ENCODE measurements at regions not wholly inside any gene's neighbourhood (a gene's known extent, or its start where the extent isn't known, plus 50 kb on each side); places are given as distances from the start of the nearest gene placed in this dataset.

DNA sequence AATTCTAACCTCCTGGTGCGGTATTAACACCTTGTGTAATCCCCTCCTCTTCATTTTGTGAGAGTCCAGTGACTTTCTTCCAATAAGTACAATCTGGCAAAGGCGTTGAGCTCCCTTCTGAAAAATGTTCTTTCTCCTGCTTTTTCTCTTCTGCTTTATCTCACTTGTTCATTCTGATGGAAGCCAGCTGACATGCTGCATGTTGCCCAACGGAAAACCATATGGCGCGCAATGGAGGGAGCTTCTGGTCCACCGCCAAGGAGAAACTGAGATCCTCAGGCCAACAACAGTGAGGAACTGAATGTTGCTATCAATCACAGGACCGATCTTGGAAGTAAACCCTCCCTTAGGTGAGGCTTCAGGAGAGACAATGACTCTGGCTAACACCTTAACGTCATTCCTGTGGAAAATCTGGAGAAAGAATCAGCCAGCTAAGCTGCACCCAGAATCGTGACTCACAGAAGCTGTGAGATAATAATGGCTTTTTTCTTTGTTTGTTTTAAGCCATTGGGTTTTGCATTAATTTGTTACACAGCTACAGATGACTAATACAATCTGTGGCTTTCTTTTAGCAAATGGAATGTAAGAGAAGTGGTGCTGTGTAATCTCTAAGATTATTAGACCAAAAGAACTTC is 1323.9 kb upstream of the DDX18 start:
- TF ChIP-seq, protein P1, sequence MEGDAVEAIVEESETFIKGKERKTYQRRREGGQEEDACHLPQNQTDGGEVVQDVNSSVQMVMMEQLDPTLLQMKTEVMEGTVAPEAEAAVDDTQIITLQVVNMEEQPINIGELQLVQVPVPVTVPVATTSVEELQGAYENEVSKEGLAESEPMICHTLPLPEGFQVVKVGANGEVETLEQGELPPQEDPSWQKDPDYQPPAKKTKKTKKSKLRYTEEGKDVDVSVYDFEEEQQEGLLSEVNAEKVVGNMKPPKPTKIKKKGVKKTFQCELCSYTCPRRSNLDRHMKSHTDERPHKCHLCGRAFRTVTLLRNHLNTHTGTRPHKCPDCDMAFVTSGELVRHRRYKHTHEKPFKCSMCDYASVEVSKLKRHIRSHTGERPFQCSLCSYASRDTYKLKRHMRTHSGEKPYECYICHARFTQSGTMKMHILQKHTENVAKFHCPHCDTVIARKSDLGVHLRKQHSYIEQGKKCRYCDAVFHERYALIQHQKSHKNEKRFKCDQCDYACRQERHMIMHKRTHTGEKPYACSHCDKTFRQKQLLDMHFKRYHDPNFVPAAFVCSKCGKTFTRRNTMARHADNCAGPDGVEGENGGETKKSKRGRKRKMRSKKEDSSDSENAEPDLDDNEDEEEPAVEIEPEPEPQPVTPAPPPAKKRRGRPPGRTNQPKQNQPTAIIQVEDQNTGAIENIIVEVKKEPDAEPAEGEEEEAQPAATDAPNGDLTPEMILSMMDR (conservative IDR thresholded peaks at IDR 0.05; ENCODE audit: low read depth, low read length) = no peak
- Histone ChIP-seq H3K9me3 (ENCODE audit: low read depth, low read length, poor library complexity, severe bottlenecking) (peaks cover 19% of the 10 kb centered on the region), H3K36me3 (ENCODE audit: insufficient read depth, low read length, poor library complexity, severe bottlenecking) (no peaks in the 10 kb centered on the region), H3K27me3 (replicated peaks; ENCODE audit: insufficient read depth, low read depth, low read length, poor library complexity) (no peaks in the 10 kb centered on the region), H3K4me3 (ENCODE audit: low read depth, low read length, poor library complexity, severe bottlenecking) (no peak overlapping the region), H3K27ac (ENCODE audit: low read depth, low read length, poor library complexity, severe bottlenecking) (no peak overlapping the region), H3K4me1 (ENCODE audit: insufficient read depth, low read length, poor library complexity, severe bottlenecking) (no peaks in the 10 kb centered on the region)
- DNase-seq (ENCODE audit: low spot score) = no peak
- ChIA-PET CTCF (no interaction called here), POLR2A (ENCODE audit: low non-redundant PET) (no interaction called here)
- no TSS peak for BruUV-seq (replicated peaks)
- intact Hi-C loops (cut with micrococcal nuclease; ENCODE audit: unreplicated experiment) = no loop called here

DNA sequence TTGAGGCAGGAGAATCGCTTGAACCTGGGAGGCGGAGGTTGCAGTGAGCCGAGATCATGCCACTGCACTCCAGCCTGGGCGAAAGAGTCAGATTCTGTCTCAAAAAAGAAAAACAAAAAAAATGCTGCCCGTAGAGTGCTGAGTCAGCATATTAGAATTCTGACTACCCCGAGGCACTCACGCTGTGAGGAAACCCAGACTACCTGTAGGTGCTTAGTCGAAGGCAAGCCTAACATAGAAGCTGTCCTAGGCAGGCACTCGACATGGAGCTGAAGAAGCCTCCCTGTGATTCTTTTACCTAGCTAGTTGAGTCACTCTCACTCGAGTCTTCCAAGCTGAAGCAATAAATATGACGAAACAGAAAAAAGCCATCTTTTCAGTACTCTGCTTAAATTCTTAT is 1323.2 kb upstream of the DDX18 start:
- Histone ChIP-seq H3K36me3 (ENCODE audit: insufficient read depth, low read length, poor library complexity, severe bottlenecking) (no peaks in the 10 kb centered on the region), H3K27ac (ENCODE audit: low read depth, low read length, poor library complexity, severe bottlenecking) (no peak overlapping the region), H3K27me3 (replicated peaks; ENCODE audit: insufficient read depth, low read depth, low read length, poor library complexity) (no peaks in the 10 kb centered on the region), H3K4me3 (ENCODE audit: low read depth, low read length, poor library complexity, severe bottlenecking) (no peak overlapping the region), H3K4me1 (ENCODE audit: insufficient read depth, low read length, poor library complexity, severe bottlenecking) (no peaks in the 10 kb centered on the region), H3K9me3 (ENCODE audit: low read depth, low read length, poor library complexity, severe bottlenecking) (peaks cover 16% of the 10 kb centered on the region)
- BruUV-seq (replicated peaks) = no TSS peak
- no peak for TF ChIP-seq EZH2 (IDR thresholded peaks at IDR 0.05; ENCODE audit: borderline replicate concordance, low read depth, low read length, poor library complexity, severe bottlenecking)
- TF ChIP-seq, protein P1 (conservative IDR thresholded peaks at IDR 0.05; ENCODE audit: low read depth, low read length) = no peak
- DNase-seq (ENCODE audit: low spot score) = no peak
- CTCF ChIA-PET = no interaction called here
- POLR2A ChIA-PET (ENCODE audit: low non-redundant PET) = no interaction called here
- intact Hi-C loops (cut with micrococcal nuclease; ENCODE audit: unreplicated experiment) = no loop called here

DNA sequence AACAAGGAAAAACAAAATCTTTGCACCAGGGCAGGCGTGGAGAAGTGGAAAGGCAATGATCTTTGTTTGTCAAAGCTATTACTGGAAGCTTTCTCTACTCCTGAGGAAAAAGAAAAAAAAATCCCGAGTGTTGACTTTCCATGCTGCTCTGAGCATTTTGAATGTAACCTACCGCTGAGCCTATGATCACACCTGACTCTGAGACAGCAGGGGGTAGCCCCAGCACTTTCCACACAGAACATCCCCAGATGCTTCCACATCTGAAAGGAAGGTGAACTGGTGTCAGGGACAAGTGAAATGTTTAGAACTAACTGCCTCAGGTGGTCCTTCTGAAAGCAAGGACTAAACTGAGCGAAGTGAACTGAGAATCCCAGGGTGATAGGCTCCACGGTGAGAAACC is 1315.1 kb upstream of the DDX18 start:
- ChIA-PET CTCF (no interaction called here), POLR2A (ENCODE audit: low non-redundant PET) (no interaction called here)
- no peak overlapping the region for H3K27ac ChIP-seq (ENCODE audit: low read depth, low read length, poor library complexity, severe bottlenecking)
- no peaks in the 10 kb centered on the region for H3K36me3 ChIP-seq (ENCODE audit: insufficient read depth, low read length, poor library complexity, severe bottlenecking)
- DNase-seq (ENCODE audit: low spot score) = no peak
- TF ChIP-seq, protein P1 (conservative IDR thresholded peaks at IDR 0.05; ENCODE audit: low read depth, low read length) = no peak
- TF ChIP-seq EZH2 (IDR thresholded peaks at IDR 0.05; ENCODE audit: borderline replicate concordance, low read depth, low read length, poor library complexity, severe bottlenecking) = no peak
- H3K27me3 ChIP-seq (replicated peaks; ENCODE audit: insufficient read depth, low read depth, low read length, poor library complexity) = no peaks in the 10 kb centered on the region
- no TSS peak for BruUV-seq (replicated peaks)
- H3K4me1 ChIP-seq (ENCODE audit: insufficient read depth, low read length, poor library complexity, severe bottlenecking) = no peaks in the 10 kb centered on the region
- H3K9me3 ChIP-seq (ENCODE audit: low read depth, low read length, poor library complexity, severe bottlenecking) = peaks cover 12% of the 10 kb centered on the region
- no peak overlapping the region for H3K4me3 ChIP-seq (ENCODE audit: low read depth, low read length, poor library complexity, severe bottlenecking)
- intact Hi-C loops (cut with micrococcal nuclease; ENCODE audit: unreplicated experiment) = no loop called here
